ENCODE measurements at regions not wholly inside any gene's neighbourhood (a gene's known extent, or its start where the extent isn't known, plus 50 kb on each side); places are given as distances from the start of the nearest gene placed in this dataset.

GRCh38 chr14:38774162-38774561 lies 328.9 kb downstream of the SEC23A start (continued):
- no peak for TF ChIP-seq ZNF510 (tag by site-specific recombination; IDR thresholded peaks at IDR 0.05; ENCODE audit: insufficient replicate concordance)
- TF ChIP-seq MZF1 (tag by site-specific recombination; IDR thresholded peaks at IDR 0.05; ENCODE audit: borderline replicate concordance) = no peak
- no peak for TF ChIP-seq WT1 (tag by site-specific recombination; IDR thresholded peaks at IDR 0.05)
- no peak for TF ChIP-seq ZNF184 (tag by site-specific recombination; IDR thresholded peaks at IDR 0.05)
- TF ChIP-seq ZNF26 (tag by site-specific recombination; IDR thresholded peaks at IDR 0.05) = no peak
- TF ChIP-seq PRDM10 (tag by site-specific recombination; IDR thresholded peaks at IDR 0.05) = no peak
- TF ChIP-seq INSM2 (tag by site-specific recombination; IDR thresholded peaks at IDR 0.05) = no peak

- ChIA-PET CTCF (interaction anchor here (0.6 kb wide), 1 partner anchor 1464 kb away, joined by 3 read pairs; no protein-coding TSS in a partner anchor), POLR2A (no interaction called here)
- no peaks in the 10 kb centered on the region for H3K4me1 ChIP-seq (ENCODE audit: control insufficient read depth, insufficient read depth, low read length)
Measured at GRCh38 chr14:38770251-38770650, 332.8 kb downstream of the SEC23A start.

More at GRCh38 chr14:38770251-38770650, 332.8 kb downstream of the SEC23A start:
- no peaks in the 10 kb centered on the region for H3K9me3 ChIP-seq (ENCODE audit: control insufficient read depth, insufficient read depth, low read depth, low read length)
- no peak overlapping the region for H3K27ac ChIP-seq (ENCODE audit: extremely low read depth, low read depth, low read length)
- TF ChIP-seq BCL11A (tag by site-specific recombination; IDR thresholded peaks at IDR 0.05; ENCODE audit: low read depth) = no peak
- TF ChIP-seq PATZ1 (tag by site-specific recombination; IDR thresholded peaks at IDR 0.05) = no peak
- no peak for TF ChIP-seq ZNF24 (tag by site-specific recombination; IDR thresholded peaks at IDR 0.05)
- TF ChIP-seq SETDB1 (IDR thresholded peaks at IDR 0.05; ENCODE audit: insufficient read length, low read length) = no peak
- no peak for TF ChIP-seq SALL2 (tag by site-specific recombination; IDR thresholded peaks at IDR 0.05; ENCODE audit: borderline replicate concordance)
- no peak for TF ChIP-seq KLF16 (tag by site-specific recombination; IDR thresholded peaks at IDR 0.05)
- TF ChIP-seq ZNF621 (tag by site-specific recombination; IDR thresholded peaks at IDR 0.05) = no peak
- no peak for TF ChIP-seq PRDM4 (tag by site-specific recombination; IDR thresholded peaks at IDR 0.05)
- no peak for TF ChIP-seq HIC1 (tag by site-specific recombination; IDR thresholded peaks at IDR 0.05)
- TF ChIP-seq ZNF747 (tag by site-specific recombination; IDR thresholded peaks at IDR 0.05) = no peak
- no peak for TF ChIP-seq ZNF239 (tag by site-specific recombination; IDR thresholded peaks at IDR 0.05)
- TF ChIP-seq ZNF391 (tag by site-specific recombination; IDR thresholded peaks at IDR 0.05; ENCODE audit: borderline replicate concordance, low read depth) = no peak
- TF ChIP-seq PRDM6 (tag by site-specific recombination; IDR thresholded peaks at IDR 0.05) = no peak
- TF ChIP-seq GLIS1 (tag by site-specific recombination; IDR thresholded peaks at IDR 0.05) = no peak
- H3K4me3 ChIP-seq (ENCODE audit: low read depth, low read length) = no peak overlapping the region
- no peaks in the 10 kb centered on the region for H3K36me3 ChIP-seq (ENCODE audit: control insufficient read depth in 2 of 2, insufficient read depth in 1 of 2, low read length in 2 of 2)

All from HEK293 (cell line).